ENCODE measurements at regions not wholly inside any gene's neighbourhood (a gene's known extent, or its start where the extent isn't known, plus 50 kb on each side); places are given as distances from the start of the nearest gene placed in this dataset.
"Not testable (repeated sequence)": the region's sequence is repeated elsewhere in the genome, so short reads cannot be mapped to it uniquely, and the experiment has no call there.

GRCh38 chr6:4360920-4361319 is 225.5 kb upstream of the ECI2 start:
- TF ChIP-seq POLR2A (IDR thresholded peaks at IDR 0.05) (no peak), POLR2AphosphoS5 (IDR thresholded peaks at IDR 0.05) (no peak), CTCF (IDR thresholded peaks at IDR 0.05) (no peak)
- Histone ChIP-seq H3K4me1 (peaks cover 0 to 3% of the 10 kb centered on the region in 2 donors), H3K9me3 (no peaks in the 10 kb centered on the region), H3K27me3 (no peaks in the 10 kb centered on the region), H3K4me3 (no peak overlapping the region), H3K27ac (no peak overlapping the region), H3K36me3 (no peaks in the 10 kb centered on the region)
- intact Hi-C loops (cut with DNase I; ENCODE audit: low total_unique reads): no loop called here
- DNase-seq (ENCODE audit: low spot score in 2 of 2): no peak

- peak overlapping the region; percentile 85 to 92 for H3K27ac ChIP-seq
- H3K9me3 ChIP-seq: no peaks in the 10 kb centered on the region
- H3K27me3 ChIP-seq: no peaks in the 10 kb centered on the region
- DNase-seq (ENCODE audit: low spot score in 2 of 2): no peak
- TF ChIP-seq POLR2AphosphoS5 (IDR thresholded peaks at IDR 0.05): no peak
- no peak for TF ChIP-seq CTCF (IDR thresholded peaks at IDR 0.05)
- TF ChIP-seq POLR2A (IDR thresholded peaks at IDR 0.05): no peak
- H3K36me3 ChIP-seq: no peaks in the 10 kb centered on the region
- H3K4me3 ChIP-seq: peak overlapping the region in 1 of 3 donors; percentile 22
- intact Hi-C loops (cut with DNase I; ENCODE audit: low total_unique reads): no loop called here
- H3K4me1 ChIP-seq: peaks cover 0 to 3% of the 10 kb centered on the region in 2 donors
Observed at GRCh38 chr6:4359108-4359730, 223.8 kb upstream of the ECI2 start.

GRCh38 chr6:4358414-4359107 is 223.2 kb upstream of the ECI2 start:
- Histone ChIP-seq H3K27me3 (no peaks in the 10 kb centered on the region), H3K27ac (peak overlapping the region; percentile 85 to 92), H3K36me3 (no peaks in the 10 kb centered on the region), H3K4me1 (peaks cover 0 to 3% of the 10 kb centered on the region in 2 donors), H3K4me3 (peak overlapping the region in 1 of 3 donors; percentile 22), H3K9me3 (no peaks in the 10 kb centered on the region)
- intact Hi-C loops (cut with DNase I; ENCODE audit: low total_unique reads): no loop called here
- DNase-seq (ENCODE audit: low spot score in 2 of 2): peak; percentile 85 to 96
- TF ChIP-seq POLR2AphosphoS5 (IDR thresholded peaks at IDR 0.05) (peak in 2 of 3 donors; percentile 73 to 95), POLR2A (IDR thresholded peaks at IDR 0.05) (no peak)

GRCh38 chr6:4357660-4358152 is 222.3 kb upstream of the ECI2 start:
- TF ChIP-seq POLR2AphosphoS5 (IDR thresholded peaks at IDR 0.05): peak in 1 of 3 donors; percentile 55

GRCh38 chr6:4356899-4357659 is 221.7 kb upstream of the ECI2 start:
- Histone ChIP-seq H3K4me3 (no peak overlapping the region), H3K27ac (peak overlapping the region; percentile 85 to 92), H3K36me3 (no peaks in the 10 kb centered on the region), H3K9me3 (no peaks in the 10 kb centered on the region), H3K27me3 (no peaks in the 10 kb centered on the region), H3K4me1 (peaks cover 0 to 6% of the 10 kb centered on the region in 2 donors)
- no peak for TF ChIP-seq CTCF (IDR thresholded peaks at IDR 0.05)
- TF ChIP-seq POLR2AphosphoS5 (IDR thresholded peaks at IDR 0.05): peak in 1 of 3 donors; percentile 25
- peak in 1 of 2 donors; percentile 80 for DNase-seq (ENCODE audit: low spot score in 2 of 2)
- intact Hi-C loops (cut with DNase I; ENCODE audit: low total_unique reads): no loop called here

More at GRCh38 chr6:4357660-4358152, 222.3 kb upstream of the ECI2 start:
- H3K4me1 ChIP-seq; H3K27me3 ChIP-seq; H3K9me3 ChIP-seq; intact Hi-C loops (cut with DNase I; ENCODE audit: low total_unique reads); H3K36me3 ChIP-seq; H3K4me3 ChIP-seq: not testable (repeated sequence)
- DNase-seq (ENCODE audit: low spot score in 2 of 2): peak in 1 of 2 donors; percentile 60
- H3K27ac ChIP-seq: peak overlapping the region; percentile 85 to 92

Data from breast epithelium (tissue), 4 donors.